ENCODE measurements at regions not wholly inside any gene's neighbourhood (a gene's known extent, or its start where the extent isn't known, plus 50 kb on each side); places are given as distances from the start of the nearest gene placed in this dataset.

GRCh38 chr11:80082406-80082805 is 641.6 kb upstream of the TENM4 start:
- DNase-seq, result no peak

- DNase-seq, result no peak
These were observed 636.3 kb upstream of the TENM4 start for GRCh38 chr11:80077113-80077512.

- DNase-seq, result no peak
These were observed 634.0 kb upstream of the TENM4 start for GRCh38 chr11:80074837-80075236.

DNA sequence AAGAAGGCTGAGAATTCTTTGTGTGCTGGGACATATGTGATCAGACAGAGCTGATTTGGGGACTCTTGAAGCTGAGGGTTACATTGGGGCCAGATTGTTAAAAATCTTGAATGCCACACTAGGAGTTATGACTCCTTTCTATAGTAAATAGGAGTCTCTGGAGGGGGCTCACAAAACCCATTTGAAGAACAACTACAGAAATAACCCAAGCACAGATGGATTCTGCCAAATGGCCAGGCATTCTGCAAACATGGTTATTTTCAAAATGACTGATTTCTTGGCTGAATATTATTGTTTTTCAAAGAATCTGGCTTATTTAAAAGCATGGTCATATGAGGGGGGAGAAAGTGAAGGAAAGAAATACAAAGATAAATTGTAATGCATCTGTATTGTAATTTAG is 625.5 kb upstream of the TENM4 start:
- no peak for DNase-seq

GRCh38 chr11:80065086-80065485 is 624.3 kb upstream of the TENM4 start:
- no peak for DNase-seq

DNA sequence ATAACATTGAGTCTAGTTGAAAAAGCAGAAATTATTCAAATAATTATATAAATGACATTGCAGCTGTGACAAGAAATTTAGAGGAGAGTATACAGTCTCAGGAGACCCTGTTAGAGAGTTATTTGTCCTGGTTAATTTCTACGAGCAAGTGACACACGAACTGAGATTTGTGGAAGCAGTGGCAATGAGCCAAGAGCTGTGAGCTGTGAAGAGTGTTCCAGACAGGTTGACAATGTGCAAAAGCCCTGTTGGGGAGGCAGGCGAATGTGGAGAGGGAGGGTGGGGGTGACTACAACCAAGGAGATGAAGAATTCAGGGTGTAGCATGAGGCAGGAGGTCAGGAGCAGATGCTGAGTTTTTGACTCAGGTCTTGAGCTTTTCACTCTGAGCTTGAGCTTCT is 620.2 kb upstream of the TENM4 start:
- DNase-seq, result no peak

DNA sequence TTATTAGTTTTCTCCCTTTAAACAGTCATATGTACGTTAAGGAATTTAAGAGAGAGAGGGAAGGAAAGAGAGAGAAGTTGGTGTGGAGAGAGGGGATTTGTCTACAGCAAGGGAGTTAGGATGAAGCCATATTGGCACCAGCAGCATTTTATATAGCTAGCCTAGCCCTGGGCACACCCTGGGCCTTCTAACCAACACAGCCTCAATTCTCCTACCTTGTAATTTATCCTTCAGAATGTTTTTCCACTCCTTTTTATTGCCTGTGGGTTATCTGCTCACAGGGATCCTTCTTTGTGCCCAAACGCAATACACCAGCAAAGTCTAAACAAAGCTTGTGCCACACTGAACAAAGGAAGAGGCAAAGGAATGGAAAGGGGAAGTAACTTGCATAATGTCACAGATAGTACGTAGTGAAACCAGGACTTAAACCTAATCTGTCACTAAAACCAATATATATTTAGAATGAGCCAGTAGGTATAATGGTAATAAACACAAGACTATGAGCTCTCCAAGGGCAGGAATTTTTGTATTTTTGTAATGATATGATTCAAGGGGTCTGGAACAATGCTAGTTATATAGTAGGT is 613.8 kb upstream of the TENM4 start:
- DNase-seq, result no peak

DNA sequence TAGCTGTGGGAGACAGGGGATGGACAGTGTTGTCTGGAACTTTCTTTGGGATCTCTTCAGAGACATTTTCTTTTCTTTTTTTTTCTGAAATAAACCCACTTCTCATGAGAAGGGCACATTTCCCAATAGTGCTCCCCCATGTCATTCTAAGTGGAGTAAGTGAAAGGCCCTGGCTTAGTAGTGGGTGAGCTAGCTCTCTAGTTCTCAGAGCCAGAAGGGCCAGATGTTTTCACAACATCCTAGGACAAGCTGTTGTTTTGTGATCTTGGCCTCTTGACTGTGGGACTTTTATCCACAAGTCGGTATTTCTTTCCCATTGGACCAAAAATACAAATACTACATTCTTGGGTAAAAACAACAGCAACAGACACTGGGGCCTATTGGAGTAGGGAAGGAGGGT is 607.7 kb upstream of the TENM4 start:
- no peak for DNase-seq

DNA sequence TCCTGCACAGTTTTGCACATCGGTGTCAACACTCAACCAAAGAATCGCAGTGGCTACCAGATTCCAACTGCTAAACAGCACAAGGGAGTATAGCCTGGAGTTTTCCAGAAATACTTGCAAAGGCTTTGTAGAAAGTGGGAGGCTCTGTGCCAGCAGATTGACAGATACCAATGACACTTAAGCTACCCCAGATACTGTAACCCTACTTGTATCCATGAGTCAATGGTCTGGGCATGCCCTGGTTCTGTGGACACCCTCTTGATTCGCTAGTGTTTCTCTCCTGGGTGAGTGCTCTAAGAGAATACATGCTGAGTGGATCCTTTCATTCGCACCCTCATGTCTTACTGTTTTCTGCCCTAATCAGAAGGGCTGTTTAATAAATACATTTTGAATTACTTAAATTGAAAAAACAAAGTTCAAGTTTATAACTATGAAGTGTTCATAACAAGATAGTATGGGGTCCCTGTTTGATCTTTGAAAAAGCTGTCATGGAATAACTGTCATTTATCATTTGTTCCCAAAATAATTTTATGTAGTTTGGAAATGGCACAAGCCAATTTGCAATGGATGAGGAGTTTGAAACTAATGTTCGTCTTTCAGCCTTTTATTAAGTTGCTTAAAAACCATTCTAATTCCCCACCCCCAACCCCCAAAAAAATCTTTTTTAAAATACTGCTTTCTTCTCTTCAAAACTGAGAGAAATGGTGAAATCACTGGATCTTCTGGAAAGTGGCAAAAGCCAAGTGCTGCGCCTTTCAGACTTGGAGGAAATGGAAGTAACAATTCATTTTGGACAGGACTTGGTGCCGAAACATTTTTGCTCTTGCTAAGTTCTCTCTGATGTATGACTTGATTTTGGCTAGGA is 600.5 kb upstream of the TENM4 start:
- no peak for DNase-seq

DNA sequence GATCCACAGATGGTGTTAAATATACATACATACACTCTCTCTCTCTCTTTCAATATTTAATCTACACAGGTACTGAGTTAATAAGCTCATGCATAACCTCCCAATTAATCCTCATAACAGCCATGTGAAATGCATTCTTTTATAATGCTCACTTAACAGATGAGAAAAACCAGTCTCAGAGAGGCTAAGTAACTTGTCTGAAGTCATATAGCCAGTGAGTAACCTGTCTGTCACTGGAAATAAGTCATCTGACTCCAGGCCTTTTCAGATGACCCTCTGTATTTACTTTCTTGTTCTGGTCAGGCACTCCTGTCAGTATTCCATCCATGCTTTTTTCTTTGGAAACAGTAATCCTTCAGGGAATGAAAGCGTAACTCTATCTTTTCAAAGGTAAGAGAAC is 594.0 kb upstream of the TENM4 start:
- DNase-seq, result no peak

GRCh38 chr11:80031014-80031600 is 590.3 kb upstream of the TENM4 start:
- no peak for DNase-seq

GRCh38 chr11:80028998-80029397 is 588.2 kb upstream of the TENM4 start:
- DNase-seq, result no peak

GRCh38 chr11:80024119-80024518 is 583.3 kb upstream of the TENM4 start:
- no peak for DNase-seq

DNA sequence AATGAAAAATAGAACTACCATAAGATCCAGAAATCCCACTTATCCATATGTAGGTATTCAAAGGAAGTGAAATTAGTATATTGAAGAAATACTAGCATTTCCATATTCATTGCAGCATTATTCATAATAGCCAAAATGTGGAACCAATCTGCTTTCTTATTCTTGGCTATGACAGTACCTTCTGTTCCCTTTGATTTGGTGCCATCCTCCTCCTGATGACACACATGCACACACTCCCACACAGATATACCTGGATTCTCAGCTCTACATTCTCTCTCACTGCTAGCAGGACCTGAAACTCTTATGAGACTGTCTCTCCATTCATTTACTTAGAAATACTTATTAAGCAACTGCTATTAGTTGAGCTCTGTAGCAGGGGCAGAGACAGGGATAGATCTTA is 582.6 kb upstream of the TENM4 start:
- DNase-seq, result no peak

GRCh38 chr11:80010536-80010935 is 569.7 kb upstream of the TENM4 start:
- no peak for DNase-seq

- no peak for DNase-seq
These were observed 568.3 kb upstream of the TENM4 start for GRCh38 chr11:80009081-80009480.

DNA sequence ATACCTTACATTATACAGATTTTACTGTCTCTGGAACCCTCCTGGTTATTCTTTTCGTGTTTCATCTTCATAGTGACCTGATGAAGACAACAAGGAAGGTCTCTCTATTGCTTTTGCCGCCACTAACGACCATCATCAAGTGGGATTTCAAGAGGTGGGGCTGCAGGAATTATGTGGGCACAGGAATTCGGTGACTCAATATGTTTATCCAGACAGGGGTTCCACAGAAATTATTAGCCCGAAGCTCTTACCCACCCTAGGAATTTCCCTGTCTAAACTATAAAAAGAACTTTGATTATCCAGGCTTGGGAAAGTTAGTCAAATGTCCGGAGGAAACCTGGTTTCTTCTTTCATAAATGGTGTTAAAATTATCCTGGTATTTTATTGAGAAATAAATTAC is 566.8 kb upstream of the TENM4 start:
- no peak for DNase-seq

DNA sequence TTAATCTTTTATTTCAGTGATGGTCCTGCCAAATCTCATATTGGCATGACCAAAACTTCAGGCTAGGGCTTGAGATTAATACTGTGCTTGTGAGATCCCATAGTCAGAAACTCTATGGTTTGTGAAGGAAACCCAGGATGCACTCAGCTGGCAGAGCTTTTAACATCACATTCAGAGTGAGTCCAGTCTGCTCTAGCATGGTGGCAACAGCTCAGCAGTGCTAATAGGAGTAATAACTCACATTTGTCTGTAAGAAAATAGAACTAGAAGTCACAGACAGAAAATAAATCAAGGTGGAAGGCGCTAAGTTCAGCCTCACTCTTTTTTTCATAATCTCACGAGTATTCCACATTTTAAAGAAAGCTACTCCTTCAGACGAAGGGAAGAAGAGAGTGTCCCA is 549.3 kb upstream of the TENM4 start:
- DNase-seq, result no peak

DNA sequence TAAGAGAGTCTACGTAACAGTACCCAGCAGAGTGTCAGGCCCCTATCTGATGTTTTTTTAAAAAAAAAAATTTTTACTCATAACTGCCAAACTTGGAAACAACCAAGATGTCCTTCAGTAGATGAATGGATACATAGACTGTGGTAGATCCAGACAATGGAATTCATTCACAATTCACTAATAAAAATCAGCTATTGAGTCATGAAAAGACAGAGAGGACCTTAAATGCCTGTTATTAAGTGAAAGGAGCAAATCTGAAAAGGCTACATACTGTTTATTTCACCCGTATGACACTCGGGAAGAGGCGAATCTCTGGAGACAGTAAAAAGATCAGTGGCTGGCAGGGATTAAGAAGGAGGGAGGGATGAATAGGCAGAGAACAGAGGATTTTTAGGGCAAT is 541.4 kb upstream of the TENM4 start:
- DNase-seq, result no peak

- DNase-seq, result no peak
These were observed 540.1 kb upstream of the TENM4 start for GRCh38 chr11:79980916-79981315.

DNA sequence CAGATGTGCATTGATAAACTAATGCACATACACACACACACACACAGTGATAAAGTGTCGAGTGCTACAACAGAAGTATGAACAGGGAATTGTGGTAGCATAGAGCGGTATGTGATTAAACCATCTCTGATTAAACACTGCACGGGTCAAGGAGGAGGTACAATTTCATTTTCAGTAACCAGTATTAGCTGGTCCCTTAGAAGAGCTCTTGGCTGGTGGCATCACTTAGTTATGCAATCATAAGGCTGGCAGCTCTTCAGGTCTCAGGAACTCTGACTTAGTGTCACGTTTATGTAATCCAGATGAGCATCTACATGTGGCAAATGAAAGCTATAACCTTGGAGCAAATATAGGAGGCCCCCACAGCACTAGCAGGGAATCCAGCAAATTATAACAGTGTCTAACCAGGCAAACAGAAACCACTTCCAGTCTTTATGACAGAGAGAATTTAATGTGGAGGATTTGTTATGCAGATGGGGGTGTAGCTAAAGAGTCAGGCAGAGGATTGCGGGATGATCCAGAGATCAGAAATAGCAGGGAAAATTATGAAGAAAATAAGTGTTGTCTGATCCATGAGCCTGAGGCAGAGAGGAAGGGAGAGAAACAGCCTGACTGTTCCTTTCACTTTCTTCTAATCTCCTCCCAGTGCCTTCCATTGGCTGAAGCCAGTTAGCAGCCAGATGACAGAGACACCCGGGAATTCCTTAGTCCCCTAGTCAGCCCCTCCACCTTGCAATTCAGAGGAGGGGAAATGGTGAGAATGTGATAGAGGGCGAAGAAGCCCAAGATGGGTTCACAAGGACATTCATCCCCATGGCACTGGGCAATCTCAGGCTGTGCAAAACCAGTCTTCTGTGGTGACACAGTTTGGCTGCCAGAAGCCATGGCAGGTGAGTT is 533.1 kb upstream of the TENM4 start:
- DNase-seq, result no peak

DNA sequence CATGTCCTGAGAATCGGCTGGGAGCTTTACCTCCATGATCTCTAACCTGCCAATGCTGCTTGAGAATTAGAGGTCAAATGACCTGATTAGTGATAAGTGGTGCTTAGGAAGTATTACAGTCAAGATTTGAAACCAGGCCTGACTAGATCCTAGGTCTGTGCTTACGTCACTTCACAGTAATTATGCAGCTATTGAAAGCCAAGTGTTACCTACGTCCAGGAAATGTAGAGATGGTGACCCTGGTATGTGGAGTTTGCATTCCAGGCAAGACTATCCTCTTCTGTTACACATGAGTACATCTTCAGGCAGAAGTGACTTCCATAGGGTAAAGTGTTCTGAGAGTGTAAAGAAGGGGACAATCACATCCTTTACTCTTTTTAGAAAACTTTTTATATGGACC is 530.4 kb upstream of the TENM4 start:
- no peak for DNase-seq

DNA sequence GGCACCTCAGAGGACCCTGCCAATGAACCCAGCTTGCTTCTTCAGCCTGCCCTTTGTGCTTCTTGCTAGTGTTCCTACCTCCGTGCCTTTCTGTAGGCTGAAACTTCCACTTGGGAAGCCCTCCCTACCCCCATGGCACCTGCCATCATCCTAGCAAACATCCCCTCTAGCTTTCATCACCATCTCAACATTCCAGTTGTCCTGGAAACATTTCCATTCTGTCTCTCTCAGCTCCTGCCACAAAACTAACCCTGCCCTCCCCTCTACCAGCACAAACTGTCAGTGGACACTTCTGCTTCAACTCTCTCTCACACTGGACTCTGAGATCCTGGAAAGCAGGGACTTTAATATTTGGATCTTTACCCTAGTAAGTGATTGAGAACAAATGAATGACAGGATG is 525.8 kb upstream of the TENM4 start:
- DNase-seq, result no peak

All from right hindlimb (tissue), 1 donor.